Ovary (tissue), 3 donors: ENCODE measurements at regions not wholly inside any gene's neighbourhood (a gene's known extent, or its start where the extent isn't known, plus 50 kb on each side); places are given as distances from the start of the nearest gene placed in this dataset.

Experiments used
- EP300 ChIP-seq: sonication (generic); formaldehyde crosslinking; IDR thresholded peaks from one replicate; pipeline ENCODE4 v1.6.1; 2017; ENCODE audit warnings: antibody characterized with exemption
- POLR2A ChIP-seq: fragments of 450-650 bp; IDR thresholded peaks from one replicate; pipeline ENCODE4 v1.6.1; 2017; ENCODE audit warnings: antibody characterized with exemption, mild to moderate bottlenecking, moderate library complexity
- TF ChIP-seq, protein P1 (sequence below), 3 donors: fragments of 450-650 bp in 2 of 3; fragments of 200-600 bp in 1 of 3; IDR thresholded peaks; one replicate each; pipeline versions ENCODE4 v1.5.1 to v1.8.0; 2016 to 2022; ENCODE audit warnings: antibody characterized with exemption in 3 of 3, mild to moderate bottlenecking in 1 of 3
- donor health status: DM: no; HTN: no; CAD: no.

DNA sequence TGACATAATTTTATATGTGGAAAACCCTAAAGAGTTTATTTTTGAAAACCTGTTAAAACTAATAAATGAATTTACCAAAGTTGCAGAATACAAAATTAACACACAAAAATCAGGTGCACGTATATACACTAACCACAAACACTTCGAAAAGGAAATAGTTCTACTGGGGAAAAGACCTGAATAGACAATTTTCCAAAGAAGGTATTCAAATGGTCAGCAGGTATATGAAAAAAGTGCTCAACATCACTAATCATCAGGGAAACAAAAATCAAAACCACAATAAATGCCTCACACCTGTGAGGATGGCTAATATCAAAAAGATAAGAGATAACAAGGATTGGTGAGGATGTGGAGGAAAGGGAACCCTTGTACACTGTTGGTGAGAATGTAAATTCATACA is 110.6 kb downstream of the PXDC1 start:
- no peak for TF ChIP-seq POLR2A
- TF ChIP-seq, protein P1, sequence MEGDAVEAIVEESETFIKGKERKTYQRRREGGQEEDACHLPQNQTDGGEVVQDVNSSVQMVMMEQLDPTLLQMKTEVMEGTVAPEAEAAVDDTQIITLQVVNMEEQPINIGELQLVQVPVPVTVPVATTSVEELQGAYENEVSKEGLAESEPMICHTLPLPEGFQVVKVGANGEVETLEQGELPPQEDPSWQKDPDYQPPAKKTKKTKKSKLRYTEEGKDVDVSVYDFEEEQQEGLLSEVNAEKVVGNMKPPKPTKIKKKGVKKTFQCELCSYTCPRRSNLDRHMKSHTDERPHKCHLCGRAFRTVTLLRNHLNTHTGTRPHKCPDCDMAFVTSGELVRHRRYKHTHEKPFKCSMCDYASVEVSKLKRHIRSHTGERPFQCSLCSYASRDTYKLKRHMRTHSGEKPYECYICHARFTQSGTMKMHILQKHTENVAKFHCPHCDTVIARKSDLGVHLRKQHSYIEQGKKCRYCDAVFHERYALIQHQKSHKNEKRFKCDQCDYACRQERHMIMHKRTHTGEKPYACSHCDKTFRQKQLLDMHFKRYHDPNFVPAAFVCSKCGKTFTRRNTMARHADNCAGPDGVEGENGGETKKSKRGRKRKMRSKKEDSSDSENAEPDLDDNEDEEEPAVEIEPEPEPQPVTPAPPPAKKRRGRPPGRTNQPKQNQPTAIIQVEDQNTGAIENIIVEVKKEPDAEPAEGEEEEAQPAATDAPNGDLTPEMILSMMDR (IDR thresholded peaks at IDR 0.05): no peak
- no peak for TF ChIP-seq EP300
